GM21360 (cell line): ENCODE measurements at regions not wholly inside any gene's neighbourhood (a gene's known extent, or its start where the extent isn't known, plus 50 kb on each side); places are given as distances from the start of the nearest gene placed in this dataset.

Experiments
- ATAC-seq: cut with Tn5 transposase; IDR thresholded peaks from one replicate; pipeline ENCODE4 v1.9.1; 2021; ENCODE audit warnings: mild to moderate bottlenecking, moderate library complexity; ENCODE audit not compliant: unreplicated experiment

DNA sequence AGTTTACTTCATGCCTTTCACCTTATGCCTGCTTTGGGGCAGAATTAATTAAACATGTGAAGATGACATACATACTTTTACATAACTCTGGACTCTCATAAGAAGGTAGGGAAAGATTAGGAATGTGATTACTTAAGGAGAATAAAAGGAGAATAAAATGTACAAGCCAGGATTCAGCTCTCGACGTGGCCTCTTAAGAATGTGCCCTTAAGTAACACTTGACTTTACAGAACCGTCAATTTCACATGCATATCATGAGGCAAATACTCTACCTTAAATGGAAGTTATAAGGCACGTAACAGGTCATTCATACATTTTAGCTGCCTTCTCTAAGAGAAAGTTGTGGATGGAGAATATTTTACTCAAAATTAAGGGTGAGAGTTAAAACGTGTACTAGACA is 263.7 kb upstream of the LMCD1 start:
- ATAC-seq = no peak

DNA sequence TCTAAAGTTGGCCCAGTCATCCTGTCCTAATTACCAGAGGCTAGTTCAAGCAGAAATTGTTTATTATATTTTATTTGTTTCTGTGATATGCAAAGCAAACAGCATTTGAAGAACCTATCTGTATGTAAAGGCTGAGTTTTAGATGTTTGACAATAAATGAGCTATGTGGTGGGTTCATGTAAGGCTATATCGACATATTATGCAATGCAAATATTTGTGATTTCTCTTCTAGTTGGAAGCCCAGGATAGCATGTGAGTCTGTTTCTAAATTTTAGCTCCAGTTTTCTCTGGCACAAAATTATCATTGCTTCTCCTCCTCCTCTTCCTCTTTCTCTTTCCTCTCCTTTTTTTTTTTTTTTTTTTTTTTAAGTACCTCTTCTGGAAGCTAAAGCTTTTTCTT is 263.2 kb upstream of the LMCD1 start:
- ATAC-seq = no peak

DNA sequence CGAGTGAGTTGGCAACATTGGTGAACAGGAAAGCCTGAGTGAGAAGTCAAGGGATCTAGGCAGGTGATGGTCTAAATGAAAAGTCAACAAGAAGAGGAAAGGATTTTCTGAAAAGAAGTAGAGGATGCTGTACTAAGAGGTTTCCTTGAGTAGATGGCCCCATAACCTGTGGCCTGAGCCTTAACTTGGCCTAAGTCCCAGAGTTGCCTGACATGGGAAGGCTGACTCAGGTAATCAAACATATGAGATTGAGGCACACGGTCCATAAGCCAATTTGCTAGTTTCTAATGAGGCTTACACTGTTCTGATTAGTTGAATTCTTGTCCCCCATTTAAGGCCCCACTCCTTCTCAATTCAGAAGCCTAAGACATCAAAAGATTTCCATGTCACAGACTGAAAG is 262.5 kb upstream of the LMCD1 start:
- no peak for ATAC-seq

DNA sequence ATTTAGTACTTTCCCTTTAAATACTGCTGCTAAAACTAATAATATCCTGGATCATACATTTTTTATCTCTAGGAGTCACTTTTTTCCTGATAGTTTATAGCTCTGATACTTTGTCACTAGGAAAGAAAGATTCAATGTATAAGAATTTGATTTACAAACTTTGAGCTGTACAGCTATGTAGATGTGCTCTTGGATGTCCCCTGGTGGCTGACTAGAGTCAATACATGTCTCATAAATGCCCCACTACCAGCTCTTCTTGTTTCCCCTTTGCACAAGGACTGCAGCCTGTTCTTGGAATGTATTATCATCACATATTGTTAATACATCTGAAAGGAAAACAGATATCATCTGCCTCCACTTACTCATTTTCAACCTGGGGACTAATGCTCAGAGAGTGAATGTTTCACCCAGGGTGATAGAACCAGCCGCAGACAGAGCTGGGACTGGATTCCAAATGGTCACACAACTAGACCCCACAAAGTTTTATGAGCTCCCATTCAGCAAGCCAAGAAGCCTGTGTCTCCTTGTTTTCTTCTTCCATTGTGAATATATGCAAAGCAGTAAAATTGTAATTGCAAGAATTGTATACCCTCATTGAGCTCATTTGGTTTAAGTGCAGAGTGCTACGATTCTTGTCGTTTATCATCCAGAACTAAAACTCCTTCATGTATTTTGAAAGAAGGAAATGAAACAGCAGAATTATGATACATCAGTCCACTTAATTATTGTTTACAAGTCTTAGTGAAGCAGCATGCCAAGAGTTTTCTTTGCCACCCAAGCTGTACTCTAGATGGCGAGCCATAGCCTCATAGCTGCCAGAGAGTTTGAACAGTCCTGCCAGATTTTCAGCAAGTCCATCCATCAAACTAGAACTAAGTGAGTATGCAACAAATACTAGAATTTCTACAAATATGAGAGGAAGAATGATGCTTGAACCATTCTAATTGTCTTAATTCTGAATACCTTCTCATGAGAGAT is 261.6 kb upstream of the LMCD1 start:
- peak; percentile 96 for ATAC-seq

DNA sequence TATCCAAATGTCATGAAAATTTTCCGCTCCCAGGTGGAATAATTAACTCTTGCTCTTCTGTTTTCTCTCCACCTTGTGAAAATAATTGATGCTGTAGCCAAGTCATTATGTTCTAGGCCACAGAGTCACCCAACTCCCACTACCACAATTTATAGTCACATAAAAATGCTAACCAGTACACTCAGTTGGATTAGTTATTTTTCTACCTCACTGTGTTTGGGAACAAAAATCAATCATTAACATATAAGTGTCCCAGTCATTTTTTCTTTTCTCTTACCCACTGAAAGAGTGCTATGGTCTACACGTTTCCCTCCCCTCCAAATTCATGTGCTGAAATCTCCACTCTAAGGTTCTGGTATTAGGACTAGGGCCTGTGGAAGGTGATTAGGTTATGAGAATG is 255.6 kb upstream of the LMCD1 start:
- no peak for ATAC-seq

DNA sequence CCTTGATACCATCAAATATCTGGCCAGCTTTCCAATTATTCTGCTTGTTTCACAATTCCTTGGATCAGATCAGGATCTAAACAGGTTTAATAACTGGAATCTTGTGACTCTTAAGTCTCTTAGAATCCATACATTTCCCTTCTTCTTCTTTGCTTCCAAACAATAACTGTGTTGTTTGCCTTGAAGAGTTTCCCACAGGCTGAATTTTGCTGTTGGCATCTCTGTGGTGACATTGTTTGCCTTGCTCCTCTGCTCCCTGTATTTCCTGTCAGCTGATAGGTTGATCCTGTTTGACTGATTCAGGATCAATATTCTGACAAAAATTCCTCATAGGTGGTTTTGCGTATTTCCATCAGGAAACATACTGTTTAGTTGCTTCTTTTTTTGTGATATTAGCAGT is 248.4 kb upstream of the LMCD1 start:
- ATAC-seq = no peak

DNA sequence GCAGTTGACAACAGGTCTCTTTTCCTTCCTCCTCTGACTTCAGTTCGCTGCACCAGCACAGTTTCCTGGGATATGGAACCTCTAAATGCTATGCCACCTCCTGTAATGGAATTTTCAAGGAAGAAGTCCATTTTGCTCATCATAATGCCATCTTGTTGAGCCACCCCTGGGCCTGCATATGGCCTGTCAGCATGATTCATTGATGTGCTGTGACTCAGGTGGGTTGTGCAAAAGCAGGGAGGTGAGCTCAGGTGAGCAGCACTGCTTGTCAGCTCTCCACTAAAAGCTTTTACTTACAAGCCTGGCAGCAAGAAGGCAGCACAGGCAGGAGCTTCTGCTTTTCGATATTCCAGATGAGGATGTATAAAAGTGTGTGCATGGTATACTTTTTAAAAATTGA is 247.1 kb upstream of the LMCD1 start:
- ATAC-seq = no peak

DNA sequence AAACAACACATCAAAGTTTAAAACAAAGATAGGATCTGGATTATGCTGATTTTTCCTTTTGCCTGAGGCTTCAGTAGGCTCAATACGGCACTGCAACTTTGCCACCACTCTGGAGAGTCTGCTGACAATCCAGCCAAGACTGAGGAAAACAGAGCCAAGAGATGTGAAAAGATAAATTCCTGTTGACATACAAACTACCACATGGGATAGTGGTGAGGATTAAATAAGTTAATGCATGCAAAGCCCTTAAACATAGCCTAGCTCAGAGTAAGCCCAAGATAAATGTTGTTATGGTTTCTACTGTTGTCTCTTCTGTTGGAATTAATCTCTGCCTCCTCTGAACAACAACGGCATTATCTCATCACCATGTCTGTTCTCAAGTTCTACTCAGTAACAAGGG is 245.9 kb upstream of the LMCD1 start:
- ATAC-seq = no peak

DNA sequence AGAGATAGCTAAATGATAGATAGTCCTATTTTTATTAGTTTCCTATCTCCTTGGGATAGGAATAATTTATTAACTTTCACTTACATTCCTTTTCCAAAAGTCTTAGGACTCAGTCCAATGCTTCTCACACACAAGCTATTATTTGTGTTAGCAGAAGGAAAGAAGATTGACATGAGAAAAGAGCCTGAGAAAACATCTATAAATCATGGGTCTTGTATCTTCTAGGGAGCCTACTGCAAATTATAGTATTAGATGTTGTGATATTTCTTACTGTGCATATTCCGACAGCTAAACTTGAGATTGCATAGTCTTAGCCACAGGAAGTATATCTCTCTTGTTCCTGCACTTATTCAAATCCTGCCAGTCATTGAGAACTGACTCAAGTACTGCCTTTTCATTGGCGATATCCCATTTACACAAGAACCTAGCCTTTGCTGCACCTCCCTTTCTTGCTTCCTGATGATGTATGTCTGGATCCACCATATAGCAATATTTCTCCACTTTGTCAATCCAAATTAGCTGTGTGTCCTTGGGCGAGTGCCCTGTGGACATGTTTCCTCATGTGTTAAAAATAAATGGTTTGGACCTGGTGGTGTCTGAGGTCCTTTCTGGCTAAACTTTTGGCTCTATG is 245.1 kb upstream of the LMCD1 start:
- no peak for ATAC-seq

DNA sequence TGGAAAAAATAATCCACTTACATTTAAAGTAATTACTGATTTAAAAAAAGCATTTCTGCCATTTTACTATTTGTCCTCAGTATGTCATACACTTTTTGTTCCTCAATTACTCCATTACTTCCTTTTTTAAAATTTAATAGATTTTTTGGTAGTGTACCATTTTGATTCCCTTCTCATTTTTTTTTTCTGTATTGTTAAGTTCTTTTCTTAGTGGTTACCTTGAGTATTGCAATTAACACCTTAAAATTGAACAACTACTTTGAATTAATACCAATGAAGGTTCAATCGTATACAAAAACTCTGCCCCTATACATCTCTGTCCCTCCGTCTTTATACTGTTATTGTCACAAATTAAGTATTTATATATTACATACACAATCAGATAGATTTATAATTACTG is 240.6 kb upstream of the LMCD1 start:
- ATAC-seq = no peak

DNA sequence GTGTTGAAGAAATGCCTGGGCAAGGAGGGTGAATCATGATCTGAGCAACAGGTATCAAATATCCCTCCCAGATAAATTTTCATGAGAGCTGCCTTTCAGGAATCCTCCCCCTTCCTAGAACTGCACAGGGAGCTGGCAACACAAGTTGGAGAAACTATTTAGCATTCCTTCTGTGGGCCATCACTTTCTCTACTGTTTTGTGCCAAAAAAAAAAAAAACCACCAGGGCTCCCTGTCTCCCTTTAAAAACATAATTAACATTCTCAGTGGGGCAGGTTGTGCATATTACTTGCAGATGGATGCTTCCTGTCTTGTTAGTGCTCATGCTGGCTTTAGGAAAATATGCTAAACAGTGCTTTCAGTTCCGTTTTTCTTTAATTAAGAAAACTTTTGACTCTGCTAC is 234.9 kb upstream of the LMCD1 start:
- ATAC-seq = no peak

DNA sequence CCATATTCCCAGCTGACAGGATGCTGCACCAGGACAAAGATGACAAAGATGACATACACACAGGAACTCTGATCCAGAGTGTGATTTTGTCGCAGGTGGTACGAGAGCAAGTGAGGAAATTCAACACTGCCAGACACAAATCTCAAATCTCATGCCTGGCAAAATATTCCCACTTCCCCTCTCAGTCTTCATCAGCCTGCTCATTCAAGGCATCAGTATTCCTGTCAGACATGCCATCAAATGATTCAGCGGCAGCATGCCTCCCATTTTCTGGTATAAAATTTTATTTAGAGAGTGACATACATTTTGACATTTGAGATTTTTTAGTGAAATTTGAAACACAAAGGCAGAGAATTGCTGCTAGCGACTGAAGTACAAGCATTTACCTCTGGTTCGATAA is 228.1 kb upstream of the LMCD1 start:
- no peak for ATAC-seq

DNA sequence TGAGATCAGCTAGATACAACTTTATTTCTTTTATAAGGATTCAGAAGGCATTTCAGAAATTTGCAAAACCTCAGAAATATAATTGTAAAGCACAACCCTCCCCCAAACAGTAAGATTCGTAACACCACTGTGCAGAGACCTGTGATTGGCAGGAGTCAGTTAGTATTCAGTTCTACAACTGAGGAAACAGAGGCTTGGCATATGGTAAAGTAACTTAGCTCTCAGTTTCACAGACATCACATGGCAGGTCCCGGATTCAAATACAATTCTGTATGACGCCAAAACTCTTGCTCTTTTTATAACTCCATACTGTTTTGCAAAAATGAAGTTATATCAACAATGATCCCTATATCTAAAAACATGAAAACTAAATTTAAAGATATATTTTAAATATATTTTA is 225.6 kb upstream of the LMCD1 start:
- ATAC-seq = no peak

DNA sequence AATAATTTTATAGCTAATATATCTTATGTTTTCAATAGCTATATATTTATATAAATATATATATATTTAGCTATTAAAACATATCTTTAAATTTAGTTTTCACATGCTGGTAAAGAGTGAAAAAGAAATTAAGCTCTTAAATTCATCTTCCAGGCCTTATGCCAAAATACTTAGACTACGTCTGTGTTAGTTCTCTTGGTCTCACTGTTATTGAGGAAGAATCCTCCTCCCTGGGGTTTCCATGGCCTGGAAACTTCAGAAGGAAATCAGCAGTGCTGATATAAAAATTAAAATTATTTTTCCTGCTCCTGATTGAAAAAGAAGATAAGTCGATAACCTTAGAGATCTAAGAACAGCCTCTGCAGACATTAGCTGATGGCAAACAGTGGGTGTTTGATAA is 225.1 kb upstream of the LMCD1 start:
- no peak for ATAC-seq

DNA sequence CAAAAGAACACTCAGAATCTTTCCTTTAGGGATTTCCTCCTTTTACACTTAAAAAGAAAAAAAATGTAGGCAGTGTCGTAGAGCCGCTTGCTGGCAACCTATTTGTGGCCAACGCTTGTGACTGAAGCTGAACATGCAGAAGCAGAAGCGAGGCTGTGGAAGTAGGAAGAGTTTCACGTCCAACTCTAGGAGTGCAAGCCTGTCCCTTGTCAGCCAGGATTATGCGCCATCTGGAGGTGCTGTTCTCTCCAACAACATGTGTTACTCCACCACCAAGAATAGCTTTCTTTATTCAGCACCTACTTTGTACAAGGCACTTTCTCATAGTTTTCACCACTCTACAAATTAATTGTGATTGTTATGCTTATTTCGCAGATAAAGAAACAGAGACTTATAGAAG is 223.2 kb upstream of the LMCD1 start:
- no peak for ATAC-seq

DNA sequence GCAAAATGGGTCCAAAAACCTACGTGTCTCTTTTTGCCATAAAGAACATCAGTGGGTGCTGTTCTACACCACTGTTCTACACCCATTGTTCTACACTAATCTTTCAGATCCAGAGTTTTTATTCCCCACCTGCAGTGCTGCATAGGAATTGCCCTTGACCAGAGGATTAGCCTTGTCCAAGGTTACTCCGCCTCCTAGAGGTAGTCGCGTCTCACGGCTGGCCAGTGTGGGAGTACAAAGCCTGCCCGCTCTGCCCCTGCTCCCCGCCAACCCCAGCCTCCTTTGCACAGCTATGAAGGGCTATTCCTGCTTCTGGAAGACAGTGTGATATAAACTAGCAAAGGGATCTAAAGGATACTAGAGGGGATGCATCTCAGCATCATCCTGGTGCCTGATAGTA is 222.1 kb upstream of the LMCD1 start:
- no peak for ATAC-seq

DNA sequence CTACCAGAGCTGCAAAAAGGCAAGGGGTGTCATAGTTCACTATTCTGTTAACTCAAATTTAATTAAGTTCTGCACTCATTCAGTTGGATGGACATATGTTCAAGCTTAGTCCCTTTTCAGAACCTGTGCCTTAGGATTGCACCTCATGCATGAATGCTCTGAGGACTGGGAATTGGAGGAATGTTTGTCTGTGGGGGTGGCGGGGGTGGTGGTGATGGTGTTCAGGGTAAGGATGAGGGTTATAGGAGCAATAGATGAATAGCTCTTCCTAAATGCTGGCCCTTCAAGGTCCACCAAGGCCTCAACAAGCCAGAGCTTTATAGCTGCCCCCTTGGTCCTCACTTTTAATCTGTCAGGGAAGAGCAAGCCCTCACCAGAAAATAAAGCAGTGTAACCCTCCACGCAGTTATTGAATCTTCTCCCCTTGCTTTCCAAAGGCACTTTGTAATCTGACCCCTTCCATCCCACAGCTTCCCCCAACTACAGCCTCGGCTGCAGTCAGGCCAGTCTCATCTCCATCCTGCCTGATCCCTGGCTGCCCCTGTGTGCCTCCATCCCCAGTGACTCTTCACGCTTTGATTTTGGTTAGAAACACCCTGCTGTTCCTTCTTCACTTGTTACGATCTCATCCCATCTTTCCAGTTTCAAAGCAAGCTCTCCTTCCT is 221.6 kb upstream of the LMCD1 start:
- ATAC-seq = no peak

DNA sequence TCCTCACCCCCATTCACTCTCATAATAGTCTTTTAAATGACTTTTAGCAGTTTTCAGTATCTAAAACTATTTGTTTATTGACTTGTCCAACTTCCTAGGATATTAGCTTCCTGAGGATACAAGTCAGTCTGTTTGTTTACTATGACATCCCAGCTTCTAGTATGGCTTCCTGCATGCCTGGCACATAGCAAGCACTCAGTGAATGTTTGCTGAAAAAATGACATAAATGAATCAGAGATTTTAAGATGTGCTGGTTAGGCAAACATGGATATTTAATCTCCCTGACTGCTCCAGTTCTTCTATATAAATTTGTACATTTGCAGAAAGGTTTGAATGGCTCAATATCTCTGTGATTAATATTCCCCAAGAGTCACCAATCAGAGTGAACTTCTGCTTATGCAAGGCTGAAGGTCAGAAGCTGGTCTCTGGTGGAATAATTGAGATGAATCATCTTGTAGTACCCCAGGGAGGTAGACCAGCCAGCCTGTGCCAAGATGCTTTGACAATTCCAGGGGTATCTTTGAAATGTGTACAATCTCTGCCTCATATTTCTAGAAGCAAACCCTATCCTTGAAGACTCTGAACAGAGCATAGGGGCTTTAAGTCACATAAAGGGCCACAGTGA is 219.0 kb upstream of the LMCD1 start:
- ATAC-seq = no peak

DNA sequence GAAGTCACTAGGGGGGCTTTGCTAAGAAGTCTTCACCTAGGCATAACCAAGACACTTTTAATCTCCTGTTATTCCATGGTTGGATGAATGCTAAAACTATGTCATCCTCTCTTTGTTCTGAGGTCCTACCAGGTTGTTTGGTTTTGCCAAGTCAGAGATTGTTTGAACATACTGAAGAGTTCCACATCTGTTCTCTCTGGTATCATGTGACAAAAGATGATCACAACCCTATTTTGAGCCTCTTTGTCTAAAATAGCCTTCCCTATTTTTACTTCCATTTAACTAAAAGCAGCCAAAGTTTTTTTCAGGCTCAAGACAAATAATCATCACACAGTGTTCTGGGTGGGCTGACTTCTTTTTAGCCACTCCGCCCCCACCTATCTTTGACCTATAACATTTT is 218.4 kb upstream of the LMCD1 start:
- no peak for ATAC-seq

DNA sequence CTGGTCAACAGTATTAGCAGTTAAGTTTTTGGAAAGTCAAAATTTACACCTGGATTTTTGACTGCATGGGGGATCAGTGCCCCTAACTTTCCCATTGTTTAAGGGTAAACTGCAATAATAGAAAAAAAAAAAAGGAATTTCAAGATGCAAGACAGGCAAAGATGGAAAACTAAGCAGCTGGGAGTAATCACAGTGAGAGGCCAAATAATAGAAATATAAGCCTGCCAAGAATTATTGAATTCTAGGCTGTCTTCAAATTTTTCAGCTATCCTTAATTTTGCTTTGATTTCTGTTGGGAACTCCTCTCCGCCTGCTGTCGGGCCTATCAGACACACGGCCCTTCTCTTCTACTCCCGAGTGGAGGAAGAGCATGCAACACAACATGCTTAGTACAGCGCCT is 215.5 kb upstream of the LMCD1 start:
- no peak for ATAC-seq

DNA sequence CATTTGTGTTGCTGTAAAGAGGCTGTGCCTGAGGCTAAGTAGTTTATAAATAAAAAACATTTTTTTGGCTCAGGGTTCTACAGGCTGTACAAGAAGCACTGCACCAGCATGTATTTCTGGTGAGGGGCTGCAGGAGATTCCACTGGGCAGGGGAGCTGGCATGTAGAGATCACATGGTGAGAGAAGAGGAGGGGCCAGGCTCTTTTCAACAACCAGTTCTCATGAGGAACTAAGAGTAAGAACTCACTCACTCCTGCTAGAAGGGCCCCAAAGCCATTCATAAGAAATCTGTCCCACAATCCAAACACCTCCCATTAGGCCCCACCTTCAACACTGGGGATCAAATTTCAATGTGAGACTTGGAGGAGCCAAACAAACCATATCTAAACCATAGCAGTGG is 214.9 kb upstream of the LMCD1 start:
- ATAC-seq = no peak

DNA sequence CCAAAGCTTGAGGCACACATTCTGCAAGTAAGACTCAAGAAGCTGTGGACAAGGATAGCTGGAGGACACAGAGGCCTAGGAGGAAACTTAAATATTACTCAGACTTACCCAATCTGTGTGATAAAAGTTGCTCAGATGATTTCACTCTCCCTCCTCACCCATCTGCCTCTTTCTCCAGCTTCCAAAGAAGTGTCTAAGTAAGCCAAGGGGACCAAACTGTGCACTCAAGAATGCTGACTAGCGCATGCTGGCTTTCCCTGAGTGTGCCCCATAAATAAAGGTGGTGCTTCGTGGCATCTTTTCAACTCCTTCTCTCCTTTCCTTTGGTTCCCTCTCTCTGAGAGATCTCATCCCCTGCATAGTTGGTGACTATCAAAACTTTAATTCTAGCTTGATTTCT is 211.0 kb upstream of the LMCD1 start:
- no peak for ATAC-seq
